Vagina (tissue), 2 donors: ENCODE measurements at regions not wholly inside any gene's neighbourhood (a gene's known extent, or its start where the extent isn't known, plus 50 kb on each side); places are given as distances from the start of the nearest gene placed in this dataset.

ENCODE experiments used
- DNase-seq, 2 donors: peaks; one replicate each; pipeline ENCODE4 v3.0.0-alpha.2; 2017; ENCODE audit errors: extremely low spot score in 2 of 2
- H3K27ac ChIP-seq: fragments of 200-600 bp; sonication (generic); one replicate; pipeline ENCODE4 v1.5.1; 2019
- H3K27me3 ChIP-seq: fragments of 200-600 bp; sonication (generic); one replicate; pipeline ENCODE4 v1.5.1; 2019
- H3K36me3 ChIP-seq, 2 donors: fragments of 200-600 bp; sonication (generic); one replicate each; pipeline ENCODE4 v1.5.1; 2017 to 2019
- H3K4me1 ChIP-seq: fragments of 200-600 bp; sonication (generic); one replicate; pipeline ENCODE4 v1.5.1; 2019
- H3K4me3 ChIP-seq, 2 donors: fragments of 200-600 bp; sonication (generic); 1 replicate in 1 of 2; 2 replicates in 1 of 2; pipeline ENCODE4 v1.5.1; 2016 to 2019
- H3K9me3 ChIP-seq: fragments of 200-600 bp; sonication (generic); one replicate; pipeline ENCODE4 v1.5.1; 2019
- POLR2A ChIP-seq, 2 donors: fragments of 450-650 bp; IDR thresholded peaks; one replicate each; pipeline ENCODE4 v1.6.1; 2017; ENCODE audit warnings: antibody characterized with exemption in 2 of 2, mild to moderate bottlenecking in 2 of 2, moderate library complexity in 2 of 2
- POLR2AphosphoS5 ChIP-seq, 2 donors: sonication (generic); formaldehyde crosslinking; IDR thresholded peaks; one replicate each; pipeline ENCODE4 v1.9.0; 2017; ENCODE audit warnings: antibody characterized with exemption in 2 of 2, mild to moderate bottlenecking in 2 of 2, low read depth in 1 of 2; ENCODE audit not compliant: insufficient read depth in 1 of 2
- intact Hi-C: fragments of 100-400 bp; cut with DNase I; formaldehyde crosslinking; loops from one replicate; pipeline ENCODE4 v1.15.1; 2023
- TF ChIP-seq, protein P1 (sequence below), 3 experiments: fragments of 450-650 bp in 2 of 3; fragments of 200-600 bp in 1 of 3; sonication (generic) in 1 of 3; IDR thresholded peaks; one replicate each; pipeline ENCODE4 v1.5.1; 2017 to 2019; ENCODE audit warnings: antibody characterized with exemption in 3 of 3, mild to moderate bottlenecking in 2 of 3, moderate library complexity in 2 of 3

DNA sequence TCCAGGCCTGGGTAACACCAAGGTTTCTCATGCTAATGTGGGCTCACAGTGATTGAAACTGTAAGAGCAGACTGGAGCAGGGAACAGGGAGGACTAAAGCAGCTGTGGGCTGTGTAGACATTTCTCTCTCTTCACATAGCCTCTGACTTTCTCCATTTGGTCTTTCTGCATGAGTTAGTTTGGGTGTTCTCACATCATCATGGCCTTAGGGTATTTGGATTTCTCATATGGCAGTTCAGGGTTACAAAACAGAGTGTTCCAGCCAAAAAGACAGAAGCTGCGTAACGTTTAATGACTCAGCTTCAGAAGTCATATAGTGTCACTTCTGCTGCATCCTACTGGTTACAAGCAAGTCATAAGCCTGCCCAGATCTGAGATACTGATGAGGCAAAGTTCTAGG, 52.0 kb upstream of the OSBPL8 start:
- no peaks in the 10 kb centered on the region for H3K27me3 ChIP-seq
- H3K9me3 ChIP-seq, result no peaks in the 10 kb centered on the region
- TF ChIP-seq POLR2AphosphoS5 (IDR thresholded peaks at IDR 0.05; ENCODE audit: insufficient read depth in 1 of 2, low read depth in 1 of 2) (peak in 1 of 2 donors; percentile 68), POLR2A (IDR thresholded peaks at IDR 0.05) (no peak)
- TF ChIP-seq, protein P1, sequence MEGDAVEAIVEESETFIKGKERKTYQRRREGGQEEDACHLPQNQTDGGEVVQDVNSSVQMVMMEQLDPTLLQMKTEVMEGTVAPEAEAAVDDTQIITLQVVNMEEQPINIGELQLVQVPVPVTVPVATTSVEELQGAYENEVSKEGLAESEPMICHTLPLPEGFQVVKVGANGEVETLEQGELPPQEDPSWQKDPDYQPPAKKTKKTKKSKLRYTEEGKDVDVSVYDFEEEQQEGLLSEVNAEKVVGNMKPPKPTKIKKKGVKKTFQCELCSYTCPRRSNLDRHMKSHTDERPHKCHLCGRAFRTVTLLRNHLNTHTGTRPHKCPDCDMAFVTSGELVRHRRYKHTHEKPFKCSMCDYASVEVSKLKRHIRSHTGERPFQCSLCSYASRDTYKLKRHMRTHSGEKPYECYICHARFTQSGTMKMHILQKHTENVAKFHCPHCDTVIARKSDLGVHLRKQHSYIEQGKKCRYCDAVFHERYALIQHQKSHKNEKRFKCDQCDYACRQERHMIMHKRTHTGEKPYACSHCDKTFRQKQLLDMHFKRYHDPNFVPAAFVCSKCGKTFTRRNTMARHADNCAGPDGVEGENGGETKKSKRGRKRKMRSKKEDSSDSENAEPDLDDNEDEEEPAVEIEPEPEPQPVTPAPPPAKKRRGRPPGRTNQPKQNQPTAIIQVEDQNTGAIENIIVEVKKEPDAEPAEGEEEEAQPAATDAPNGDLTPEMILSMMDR (IDR thresholded peaks at IDR 0.05), result no peak
- H3K4me3 ChIP-seq, result no peak overlapping the region
- no peaks in the 10 kb centered on the region for H3K36me3 ChIP-seq
- H3K4me1 ChIP-seq, result peaks cover 17% of the 10 kb centered on the region
- DNase-seq, result no peak
- intact Hi-C loops, result no loop called here
- peak overlapping the region; percentile 36 for H3K27ac ChIP-seq

DNA sequence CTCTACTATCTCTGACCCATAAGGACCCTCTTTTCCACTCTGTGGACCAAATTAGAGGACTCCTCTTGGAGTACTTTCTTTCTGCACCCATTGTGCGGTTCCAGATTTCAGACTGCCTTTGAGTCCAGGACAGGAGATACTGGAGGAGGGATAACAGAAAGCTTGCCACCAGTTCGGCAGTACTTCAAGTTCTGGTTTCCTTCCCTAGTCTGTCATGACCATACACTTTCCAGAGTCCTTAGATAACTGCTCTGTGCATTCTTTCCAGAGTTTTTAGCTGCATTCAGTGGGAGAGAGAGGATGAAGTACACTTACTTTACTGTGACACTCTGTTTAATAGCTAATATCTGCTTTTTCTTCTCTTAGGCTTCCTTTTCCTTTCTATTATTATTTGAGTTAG, 54.8 kb upstream of the OSBPL8 start:
- Histone ChIP-seq H3K27ac (no peak overlapping the region), H3K4me1 (peaks cover 17% of the 10 kb centered on the region), H3K9me3 (no peaks in the 10 kb centered on the region), H3K36me3 (no peaks in the 10 kb centered on the region), H3K27me3 (no peaks in the 10 kb centered on the region), H3K4me3 (no peak overlapping the region)
- intact Hi-C loops, result no loop called here
- no peak for DNase-seq
- TF ChIP-seq POLR2AphosphoS5 (IDR thresholded peaks at IDR 0.05; ENCODE audit: insufficient read depth in 1 of 2, low read depth in 1 of 2) (no peak), POLR2A (IDR thresholded peaks at IDR 0.05) (no peak)
- TF ChIP-seq, protein P1 (IDR thresholded peaks at IDR 0.05), result no peak

DNA sequence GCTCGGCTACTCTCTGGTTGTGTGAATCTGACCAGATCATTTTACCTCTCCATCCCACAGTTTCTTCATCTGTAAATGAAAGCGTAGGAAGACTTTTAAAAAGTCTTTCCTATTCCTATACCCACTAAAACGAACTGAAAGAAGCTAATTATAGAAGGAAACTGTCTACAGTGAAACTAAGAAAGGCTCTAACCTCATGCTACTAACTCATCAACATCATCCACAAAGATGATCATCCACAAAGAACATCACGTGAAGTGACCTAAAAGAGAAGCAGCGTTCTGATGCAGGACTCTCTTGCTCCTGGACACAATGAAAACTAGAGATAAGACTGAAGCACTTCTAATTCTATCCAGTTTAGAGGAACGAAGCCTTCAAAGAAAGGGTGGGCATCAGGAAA, 58.5 kb upstream of the OSBPL8 start:
- Histone ChIP-seq H3K4me3 (no peak overlapping the region), H3K36me3 (no peaks in the 10 kb centered on the region), H3K27ac (no peak overlapping the region), H3K4me1 (no peaks in the 10 kb centered on the region), H3K9me3 (no peaks in the 10 kb centered on the region), H3K27me3 (no peaks in the 10 kb centered on the region)
- TF ChIP-seq, protein P1 (IDR thresholded peaks at IDR 0.05), result no peak
- TF ChIP-seq POLR2A (IDR thresholded peaks at IDR 0.05) (no peak), POLR2AphosphoS5 (IDR thresholded peaks at IDR 0.05; ENCODE audit: insufficient read depth in 1 of 2, low read depth in 1 of 2) (no peak)
- intact Hi-C loops, result no loop called here
- DNase-seq, result no peak

DNA sequence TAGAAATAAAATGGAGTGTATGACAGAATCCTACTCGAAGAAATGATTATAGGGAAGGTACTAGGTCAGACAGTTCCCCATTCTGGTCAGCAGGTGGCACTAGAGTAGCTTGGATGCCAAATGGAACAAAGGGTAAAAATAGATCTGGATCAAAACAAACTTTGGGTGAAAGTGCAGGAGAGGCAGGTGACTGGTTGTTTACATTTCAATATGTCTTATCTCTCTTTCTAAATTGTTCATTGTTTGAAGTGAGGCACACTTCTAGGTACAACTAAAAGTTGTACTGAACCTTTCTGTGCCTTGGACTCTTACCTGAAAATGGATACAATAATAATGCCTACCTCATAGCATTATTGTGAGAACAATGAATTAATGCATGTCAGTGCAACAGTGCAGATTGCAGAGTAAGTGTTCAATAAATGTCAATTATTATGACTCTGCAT, 62.0 kb upstream of the OSBPL8 start:
- no peaks in the 10 kb centered on the region for H3K9me3 ChIP-seq
- H3K4me3 ChIP-seq, result no peak overlapping the region
- no peak overlapping the region for H3K27ac ChIP-seq
- no peaks in the 10 kb centered on the region for H3K27me3 ChIP-seq
- H3K36me3 ChIP-seq, result no peaks in the 10 kb centered on the region
- intact Hi-C loops, result loop anchor here (5.0 kb wide), 1 partner anchor 171 kb away; no protein-coding TSS in a partner anchor
- TF ChIP-seq POLR2AphosphoS5 (IDR thresholded peaks at IDR 0.05; ENCODE audit: insufficient read depth in 1 of 2, low read depth in 1 of 2), result peak in 1 of 2 donors; percentile 76
- no peak for TF ChIP-seq POLR2A (IDR thresholded peaks at IDR 0.05)
- TF ChIP-seq, protein P1 (IDR thresholded peaks at IDR 0.05), result peak; percentile 86 to 98 (median 91)
- no peak for DNase-seq
- H3K4me1 ChIP-seq, result no peaks in the 10 kb centered on the region

DNA sequence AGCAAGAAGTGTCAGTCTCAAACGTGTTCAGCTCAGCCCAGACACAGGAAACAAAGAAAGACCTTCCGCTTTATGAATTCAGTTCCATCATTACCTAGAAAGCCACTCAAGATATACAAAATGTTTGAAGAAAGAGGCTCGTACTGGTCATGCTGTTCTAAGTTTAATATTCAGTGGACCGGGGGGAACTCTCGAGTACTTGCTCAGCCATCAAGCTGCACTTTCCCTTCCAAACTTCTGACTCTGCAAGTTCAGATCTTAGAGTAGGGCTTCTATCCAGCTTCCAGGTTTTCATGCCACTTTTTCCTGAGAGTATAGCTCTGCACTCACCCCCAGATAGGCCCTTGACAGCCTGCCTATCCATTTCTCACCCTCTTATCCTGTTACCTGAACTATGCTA, 62.8 kb upstream of the OSBPL8 start:
- no peak for DNase-seq
- Histone ChIP-seq H3K27ac (no peak overlapping the region), H3K27me3 (no peaks in the 10 kb centered on the region), H3K9me3 (no peaks in the 10 kb centered on the region), H3K36me3 (no peaks in the 10 kb centered on the region), H3K4me1 (no peaks in the 10 kb centered on the region), H3K4me3 (no peak overlapping the region)
- TF ChIP-seq, protein P1 (IDR thresholded peaks at IDR 0.05), result no peak
- TF ChIP-seq POLR2A (IDR thresholded peaks at IDR 0.05), result no peak
- no peak for TF ChIP-seq POLR2AphosphoS5 (IDR thresholded peaks at IDR 0.05; ENCODE audit: insufficient read depth in 1 of 2, low read depth in 1 of 2)
- intact Hi-C loops, result loop anchor here (5.0 kb wide), 1 partner anchor 170 kb away; no protein-coding TSS in a partner anchor
